Upper lobe of left lung (tissue), 4 donors: ENCODE measurements at regions not wholly inside any gene's neighbourhood (a gene's known extent, or its start where the extent isn't known, plus 50 kb on each side); places are given as distances from the start of the nearest gene placed in this dataset.

Experiments used
- CTCF ChIP-seq, 6 experiments: fragments of 450-650 bp in 4 of 6; fragments of 200-600 bp in 2 of 6; sonication (generic) in 2 of 6; IDR thresholded peaks; one replicate each; pipeline ENCODE4 v1.5.1; 2016 to 2019; ENCODE audit warnings: antibody characterized with exemption in 6 of 6
- EP300 ChIP-seq, 4 donors: sonication (generic); formaldehyde crosslinking; IDR thresholded peaks; one replicate each; pipeline ENCODE4 v1.5.1; 2017; ENCODE audit warnings: antibody characterized with exemption in 4 of 4, control low read depth in 2 of 4
- POLR2A ChIP-seq, 4 donors: fragments of 450-650 bp; IDR thresholded peaks; one replicate each; pipeline ENCODE4 v1.5.1; 2016 to 2017; ENCODE audit warnings: antibody characterized with exemption in 4 of 4, mild to moderate bottlenecking in 2 of 4
- POLR2AphosphoS5 ChIP-seq, 2 donors: sonication (generic); formaldehyde crosslinking; IDR thresholded peaks; one replicate each; pipeline ENCODE4 v1.5.1; 2017; ENCODE audit warnings: antibody characterized with exemption in 2 of 2

- no peak for TF ChIP-seq CTCF (IDR thresholded peaks at IDR 0.05)
- no peak for TF ChIP-seq POLR2A (IDR thresholded peaks at IDR 0.05)
- TF ChIP-seq POLR2AphosphoS5 (IDR thresholded peaks at IDR 0.05): no peak
- TF ChIP-seq EP300 (IDR thresholded peaks at IDR 0.05): no peak
Observed at GRCh38 chr1:55402671-55403464, 187.7 kb upstream of the USP24 start.
